HUES48 (cell line): ENCODE measurements at regions not wholly inside any gene's neighbourhood (a gene's known extent, or its start where the extent isn't known, plus 50 kb on each side); places are given as distances from the start of the nearest gene placed in this dataset.
"Not testable (repeated sequence)": the region's sequence is repeated elsewhere in the genome, so short reads cannot be mapped to it uniquely, and the experiment has no call there.

Source experiments
- H3K27ac ChIP-seq: one replicate; pipeline ENCODE4 v1.7.0; 2013; ENCODE audit warnings: low read depth, low read length, inconsistent platforms
- H3K27me3 ChIP-seq: 2 replicates; pipeline ENCODE4 v1.6.1; 2013; ENCODE audit warnings: mild to moderate bottlenecking, low read length; ENCODE audit not compliant: control insufficient read depth, insufficient read depth
- H3K36me3 ChIP-seq: 2 replicates; pipeline ENCODE4 v1.6.1; 2013; ENCODE audit warnings: low read length; ENCODE audit not compliant: control insufficient read depth, insufficient read depth
- H3K4me1 ChIP-seq: 2 replicates; pipeline ENCODE4 v1.6.1; 2013; ENCODE audit warnings: mild to moderate bottlenecking, low read length; ENCODE audit not compliant: control insufficient read depth, insufficient read depth
- H3K4me3 ChIP-seq: 2 replicates; pipeline ENCODE4 v1.5.1; 2013; ENCODE audit warnings: mild to moderate bottlenecking, low read depth, low read length
- H3K9ac ChIP-seq: 2 replicates; pipeline ENCODE4 v1.6.1; 2013; ENCODE audit warnings: mild to moderate bottlenecking, low read depth, low read length, moderate library complexity
- H3K9me3 ChIP-seq: 2 replicates; pipeline ENCODE4 v1.6.1; 2013; ENCODE audit warnings: low read length; ENCODE audit not compliant: control insufficient read depth, insufficient read depth

DNA sequence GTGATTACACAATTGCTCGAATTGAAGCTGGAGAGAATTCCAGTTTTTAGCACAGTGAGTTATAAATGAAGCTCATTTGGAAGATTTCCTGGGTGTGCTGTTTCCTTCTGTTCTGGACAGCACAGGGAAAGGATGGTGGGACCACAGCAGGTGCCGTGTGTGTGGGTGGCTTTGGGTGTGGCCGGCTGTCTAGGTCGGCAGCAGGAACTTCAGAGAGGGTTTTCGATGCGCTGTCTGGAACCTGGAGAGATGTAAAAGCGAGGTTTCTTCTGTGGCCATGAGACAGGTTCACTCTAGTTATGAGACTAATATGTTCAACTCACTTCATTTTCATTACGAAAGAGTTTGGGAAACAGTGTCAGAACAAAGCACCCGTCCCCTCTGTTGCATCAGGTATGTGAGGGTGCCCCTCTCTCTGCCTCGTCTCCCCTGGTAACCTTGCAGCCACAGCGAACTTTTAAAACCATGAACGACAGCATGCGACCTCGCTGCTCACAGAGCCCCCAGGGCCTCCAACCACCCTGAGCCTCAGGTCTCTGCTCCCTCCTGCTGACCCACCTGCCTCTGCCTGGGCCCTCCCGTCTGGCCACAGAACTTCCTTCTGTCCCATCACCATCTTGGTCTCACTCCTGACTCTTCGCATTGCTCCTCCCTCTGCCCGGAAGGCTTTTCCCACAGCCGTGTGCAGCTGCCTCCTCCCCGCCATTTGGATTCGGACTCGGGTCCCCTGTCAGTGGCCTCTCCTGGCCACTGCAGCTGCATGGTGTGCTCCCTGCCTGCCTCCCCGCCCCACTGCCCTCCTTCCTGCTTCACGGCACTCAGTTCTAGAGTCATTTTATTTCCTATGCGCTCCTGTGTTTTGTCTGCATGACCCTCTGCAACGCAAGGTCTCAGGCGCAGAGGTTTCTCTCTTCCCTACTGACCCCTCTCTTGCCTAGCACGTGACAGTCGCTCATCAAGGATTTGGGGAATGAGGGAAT is 151.2 kb downstream of the NDUFA10 start:
- Histone ChIP-seq H3K9ac (no peak overlapping the region), H3K27me3 (no peaks in the 10 kb centered on the region), H3K4me1 (peaks cover 9% of the 10 kb centered on the region; the same call in 1 of the 2 replicates), H3K4me3 (no peak overlapping the region), H3K36me3 (no peaks in the 10 kb centered on the region), H3K27ac (no peak overlapping the region), H3K9me3 (no peaks in the 10 kb centered on the region; the same call in 1 of the 2 replicates)

DNA sequence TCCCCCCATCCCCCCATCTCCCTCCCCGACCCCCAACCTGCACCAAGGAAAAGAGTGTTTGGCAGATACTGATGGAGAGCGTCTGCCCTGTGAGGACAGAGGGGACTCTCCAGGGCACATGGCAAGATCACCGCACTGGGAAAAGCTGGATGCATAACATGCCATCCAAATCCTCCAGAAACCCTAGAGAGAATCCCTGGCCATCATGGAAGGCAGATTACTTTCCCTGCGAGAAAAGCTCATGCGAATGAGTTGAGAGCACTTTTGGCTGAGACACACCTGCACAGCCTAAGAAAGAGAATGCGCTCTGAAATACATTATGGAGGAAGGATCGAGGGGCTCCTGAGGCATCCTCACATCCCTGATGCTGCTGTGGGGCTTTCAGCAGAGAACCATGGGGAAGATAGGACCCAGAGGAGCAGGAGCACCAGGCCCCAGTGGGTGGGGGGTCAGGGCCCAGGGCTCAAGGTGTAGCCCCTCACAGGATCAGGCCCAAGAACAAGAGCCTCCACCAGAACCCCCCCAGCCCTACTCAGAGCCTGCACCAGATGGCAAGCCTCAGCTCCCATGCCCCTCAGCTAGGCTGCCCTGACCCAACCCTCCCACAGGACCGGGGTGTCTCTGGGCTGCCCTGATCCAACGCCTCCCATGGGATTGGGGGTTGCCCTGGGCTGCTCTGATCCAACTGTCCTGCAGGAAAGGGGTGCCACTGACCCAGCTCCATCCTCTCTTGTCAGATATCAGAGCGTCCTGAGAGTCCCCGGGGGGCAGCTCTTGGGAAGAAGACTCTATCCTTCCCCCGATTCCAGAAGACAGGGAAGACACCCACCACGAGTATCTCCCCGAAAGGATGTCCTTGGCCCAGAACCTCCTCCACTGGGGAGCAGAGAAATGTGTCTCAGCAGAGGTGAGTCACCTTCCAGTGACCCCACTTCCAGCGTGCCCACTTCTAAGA is 153.4 kb downstream of the NDUFA10 start:
- Histone ChIP-seq H3K27me3 (no peaks in the 10 kb centered on the region), H3K4me1 (no peaks in the 10 kb centered on the region), H3K9me3 (peaks cover 19% of the 10 kb centered on the region), H3K9ac (no peak overlapping the region), H3K36me3 (no peaks in the 10 kb centered on the region), H3K4me3 (no peak overlapping the region), H3K27ac (no peak overlapping the region)

DNA sequence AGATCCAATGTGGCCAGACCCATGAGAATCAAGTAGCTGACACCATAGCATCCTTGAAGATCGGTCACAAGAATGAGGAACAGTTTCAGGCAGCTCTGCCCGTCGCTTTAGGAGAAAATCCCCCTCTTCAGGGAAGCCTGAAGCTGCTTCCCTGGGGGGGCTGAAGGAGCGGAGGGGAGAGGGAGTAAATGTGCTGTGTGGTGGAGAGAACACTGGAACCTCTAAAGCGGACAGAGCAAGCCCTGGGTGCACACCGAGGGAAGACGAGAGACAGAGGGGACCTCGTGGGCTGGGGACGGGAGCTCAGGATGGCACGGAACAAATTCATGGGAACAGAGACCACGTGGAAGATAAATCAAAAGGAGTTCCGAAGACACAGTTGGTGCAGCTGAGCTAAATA is 154.3 kb downstream of the NDUFA10 start:
- H3K27me3 ChIP-seq = no peaks in the 10 kb centered on the region
- no peak overlapping the region for H3K9ac ChIP-seq
- no peak overlapping the region for H3K27ac ChIP-seq
- peaks cover 28% of the 10 kb centered on the region for H3K9me3 ChIP-seq
- no peaks in the 10 kb centered on the region for H3K36me3 ChIP-seq
- no peak overlapping the region for H3K4me3 ChIP-seq
- no peaks in the 10 kb centered on the region for H3K4me1 ChIP-seq

DNA sequence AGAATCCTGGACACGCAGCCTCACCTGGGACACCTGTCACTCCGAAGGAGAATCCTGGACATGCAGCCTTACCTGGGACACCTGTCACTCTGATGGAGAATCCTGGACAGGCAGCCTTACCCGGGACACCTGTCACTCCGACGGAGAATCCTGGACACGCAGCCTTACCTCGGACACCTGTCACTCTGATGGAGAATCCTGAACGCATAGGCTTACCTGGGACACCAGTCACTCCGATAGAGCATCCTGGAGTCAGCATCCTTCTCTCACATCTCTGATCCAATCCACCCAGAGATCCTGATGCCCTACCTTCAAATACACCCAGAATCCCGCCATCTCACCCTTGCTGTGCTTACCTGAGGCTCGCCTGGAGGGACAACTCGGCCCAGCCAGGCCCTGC is 154.9 kb downstream of the NDUFA10 start:
- Histone ChIP-seq H3K9ac (no peak overlapping the region), H3K36me3 (no peaks in the 10 kb centered on the region), H3K27ac (no peak overlapping the region), H3K4me1 (no peaks in the 10 kb centered on the region), H3K4me3 (no peak overlapping the region), H3K9me3 (peaks cover 30% of the 10 kb centered on the region), H3K27me3 (no peaks in the 10 kb centered on the region)

DNA sequence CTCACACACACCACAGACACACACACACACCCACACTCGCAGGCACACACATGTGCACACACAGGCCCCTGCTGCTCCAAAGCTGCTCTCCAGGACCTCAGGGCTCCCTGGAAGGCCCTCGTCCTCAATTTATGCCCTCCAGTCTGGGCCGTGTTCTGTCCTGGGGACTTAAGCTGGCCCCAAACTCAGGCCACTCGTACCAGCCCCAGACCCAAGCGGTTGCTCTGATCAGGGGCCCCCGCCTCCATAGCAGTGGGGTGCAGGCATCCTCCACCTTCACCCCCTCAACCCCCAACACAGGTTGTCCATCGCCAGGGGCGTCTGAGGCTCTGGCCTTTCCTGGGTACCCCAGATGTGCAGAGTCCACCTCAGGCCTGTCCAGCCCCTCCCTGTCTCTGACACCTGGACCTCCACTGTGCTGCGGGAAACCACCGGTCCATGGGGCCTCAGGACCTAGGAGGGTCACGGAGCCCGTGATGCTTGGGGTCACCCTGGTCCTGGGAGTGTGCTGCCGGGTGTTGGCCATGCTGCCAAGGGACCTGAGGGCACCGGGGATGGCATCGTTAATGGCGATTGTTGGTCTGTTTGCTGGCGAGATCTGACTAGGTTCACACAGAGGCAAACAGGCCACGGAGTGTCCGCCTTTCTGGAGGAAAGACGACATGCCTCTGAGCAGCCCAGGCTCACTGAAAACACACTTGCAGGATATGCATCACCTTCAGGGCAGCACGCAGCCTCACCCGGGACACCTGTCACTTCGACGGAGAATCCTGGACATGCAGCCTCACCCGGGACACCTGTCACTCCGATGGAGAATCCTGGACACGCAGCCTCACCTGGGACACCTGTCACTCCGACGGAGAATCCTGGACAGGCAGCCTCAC is 155.6 kb downstream of the NDUFA10 start:
- no peak overlapping the region for H3K4me3 ChIP-seq
- no peaks in the 10 kb centered on the region for H3K36me3 ChIP-seq
- no peak overlapping the region for H3K27ac ChIP-seq
- no peaks in the 10 kb centered on the region for H3K4me1 ChIP-seq
- H3K9ac ChIP-seq = no peak overlapping the region
- peaks cover 30% of the 10 kb centered on the region for H3K9me3 ChIP-seq
- H3K27me3 ChIP-seq = no peaks in the 10 kb centered on the region

DNA sequence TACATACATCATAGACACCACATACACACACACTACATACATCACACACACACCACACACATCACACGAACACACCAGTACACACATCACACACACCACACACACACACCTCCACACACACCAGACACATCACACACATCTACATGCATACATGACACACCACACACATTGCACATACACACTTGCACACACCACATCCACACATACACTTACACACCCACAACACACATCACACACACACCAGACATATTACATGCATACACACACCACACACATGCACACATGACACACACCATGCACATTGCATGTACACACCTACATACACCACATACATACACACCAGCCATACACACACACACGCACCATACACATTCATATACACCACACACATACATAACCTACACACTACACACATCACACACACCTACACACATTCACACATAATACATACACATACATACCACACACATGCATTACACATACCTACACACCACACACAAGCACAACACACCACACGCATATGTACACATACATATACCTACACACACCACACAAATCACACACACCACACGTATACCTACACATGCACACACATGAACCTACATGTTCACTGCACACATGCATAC is 156.5 kb downstream of the NDUFA10 start:
- Histone ChIP-seq H3K9ac (no peak overlapping the region), H3K27me3 (no peaks in the 10 kb centered on the region), H3K4me1 (no peaks in the 10 kb centered on the region), H3K27ac (no peak overlapping the region), H3K4me3 (no peak overlapping the region), H3K36me3 (no peaks in the 10 kb centered on the region), H3K9me3 (peaks cover 30% of the 10 kb centered on the region)

DNA sequence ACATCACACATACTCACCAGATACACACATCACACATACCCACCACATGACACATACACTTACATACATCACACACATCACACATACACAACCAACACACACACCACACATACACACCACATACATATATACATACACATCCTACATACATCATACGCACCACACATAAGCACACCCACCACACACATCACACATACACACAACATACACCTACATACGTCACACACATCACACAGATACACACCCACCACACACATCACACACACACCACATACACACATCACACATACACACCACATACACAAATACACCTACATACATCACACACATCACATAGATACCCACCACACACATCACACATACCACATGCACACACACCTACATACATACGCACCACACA is 158.4 kb downstream of the NDUFA10 start:
- Histone ChIP-seq H3K27me3 (no peaks in the 10 kb centered on the region), H3K4me1 (0 out of 2 replicates have a peak, but pooled peaks cover 3% of the 10 kb centered on the region), H3K9me3 (peaks cover 30% of the 10 kb centered on the region), H3K4me3 (no peak overlapping the region), H3K9ac (no peak overlapping the region), H3K27ac (no peak overlapping the region), H3K36me3 (no peaks in the 10 kb centered on the region)

DNA sequence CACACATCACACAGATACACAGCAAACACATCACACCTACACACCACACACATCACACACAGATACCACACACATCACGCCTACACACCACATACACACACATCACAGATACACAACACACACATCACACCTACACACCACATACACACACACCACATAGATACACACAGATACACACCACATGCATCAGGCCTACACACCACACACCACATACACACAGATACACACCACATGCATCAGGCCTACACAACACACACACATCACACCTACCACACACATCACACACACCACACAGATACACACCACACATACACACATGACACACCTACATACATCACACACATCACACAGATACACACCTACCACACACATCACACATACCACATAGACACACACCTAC is 158.8 kb downstream of the NDUFA10 start:
- Histone ChIP-seq H3K4me1 (0 out of 2 replicates have a peak, but pooled peaks cover 3% of the 10 kb centered on the region), H3K27me3 (no peaks in the 10 kb centered on the region), H3K9me3 (peaks cover 30% of the 10 kb centered on the region), H3K36me3 (no peaks in the 10 kb centered on the region), H3K27ac (no peak overlapping the region), H3K4me3 (no peak overlapping the region), H3K9ac (no peak overlapping the region)

DNA sequence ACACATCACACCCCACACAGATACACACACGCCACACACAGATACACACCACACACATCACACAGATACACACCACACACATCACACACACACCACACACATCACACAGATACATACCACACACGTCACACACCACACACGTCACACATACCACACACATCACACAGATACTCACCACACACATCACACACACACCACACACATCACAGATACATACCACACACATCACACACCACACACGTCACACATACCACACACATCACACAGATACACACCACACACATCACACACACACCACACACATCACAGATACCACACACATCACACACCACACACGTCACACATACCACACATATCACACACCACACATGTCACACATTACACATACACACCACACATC is 159.3 kb downstream of the NDUFA10 start:
- H3K27me3 ChIP-seq, H3K4me3 ChIP-seq, H3K36me3 ChIP-seq, H3K9ac ChIP-seq, H3K27ac ChIP-seq, H3K4me1 ChIP-seq: not testable (repeated sequence)
- peaks cover 30% of the 10 kb centered on the region for H3K9me3 ChIP-seq
